ENCODE measurements at regions not wholly inside any gene's neighbourhood (a gene's known extent, or its start where the extent isn't known, plus 50 kb on each side); places are given as distances from the start of the nearest gene placed in this dataset.

GRCh38 chr15:46316024-46316423 lies 681.2 kb downstream of the SQOR start:
- TF ChIP-seq CTCF (IDR thresholded peaks at IDR 0.05; ENCODE audit: low read depth, low read length) = no peak
- Histone ChIP-seq H3K4me3 (no peak overlapping the region), H3K36me3 (no peaks in the 10 kb centered on the region), H3K27ac (no peak overlapping the region), H3K9me3 (ENCODE audit: low read depth) (no peaks in the 10 kb centered on the region), H3K27me3 (no peaks in the 10 kb centered on the region), H3K4me1 (ENCODE audit: low read depth) (peaks cover 6% of the 10 kb centered on the region)
- DNase-seq (ENCODE audit: low read depth in 1 of 2, low spot score in 1 of 2) = no peak

- no peak for TF ChIP-seq CTCF (IDR thresholded peaks at IDR 0.05; ENCODE audit: low read depth, low read length)
- Histone ChIP-seq H3K27ac (no peak overlapping the region), H3K4me1 (ENCODE audit: low read depth) (peaks cover 6% of the 10 kb centered on the region), H3K36me3 (no peaks in the 10 kb centered on the region), H3K4me3 (no peak overlapping the region), H3K27me3 (no peaks in the 10 kb centered on the region), H3K9me3 (ENCODE audit: low read depth) (no peaks in the 10 kb centered on the region)
- no peak for DNase-seq (ENCODE audit: low read depth in 1 of 2, low spot score in 1 of 2)
Observed at GRCh38 chr15:46317029-46317428, 682.2 kb downstream of the SQOR start.

GRCh38 chr15:46322753-46323152 lies 687.9 kb downstream of the SQOR start:
- no peak for DNase-seq (ENCODE audit: low read depth in 1 of 2, low spot score in 1 of 2)
- no peaks in the 10 kb centered on the region for H3K4me1 ChIP-seq (ENCODE audit: low read depth)
- H3K9me3 ChIP-seq (ENCODE audit: low read depth) = no peaks in the 10 kb centered on the region
- no peak overlapping the region for H3K4me3 ChIP-seq
- no peak overlapping the region for H3K27ac ChIP-seq
- H3K27me3 ChIP-seq = no peaks in the 10 kb centered on the region
- TF ChIP-seq CTCF (IDR thresholded peaks at IDR 0.05; ENCODE audit: low read depth, low read length) = no peak
- H3K36me3 ChIP-seq = no peaks in the 10 kb centered on the region

GRCh38 chr15:46326173-46326572 lies 691.3 kb downstream of the SQOR start:
- Histone ChIP-seq H3K36me3 (no peaks in the 10 kb centered on the region), H3K27ac (no peak overlapping the region), H3K27me3 (no peaks in the 10 kb centered on the region), H3K4me3 (no peak overlapping the region), H3K4me1 (ENCODE audit: low read depth) (no peaks in the 10 kb centered on the region), H3K9me3 (ENCODE audit: low read depth) (no peaks in the 10 kb centered on the region)
- DNase-seq (ENCODE audit: low read depth in 1 of 2, low spot score in 1 of 2) = no peak
- TF ChIP-seq CTCF (IDR thresholded peaks at IDR 0.05; ENCODE audit: low read depth, low read length) = no peak

- H3K36me3 ChIP-seq = no peaks in the 10 kb centered on the region
- no peaks in the 10 kb centered on the region for H3K27me3 ChIP-seq
- no peak for TF ChIP-seq CTCF (IDR thresholded peaks at IDR 0.05; ENCODE audit: low read depth, low read length)
- H3K27ac ChIP-seq = no peak overlapping the region
- no peaks in the 10 kb centered on the region for H3K4me1 ChIP-seq (ENCODE audit: low read depth)
- no peak overlapping the region for H3K4me3 ChIP-seq
- H3K9me3 ChIP-seq (ENCODE audit: low read depth) = no peaks in the 10 kb centered on the region
- no peak for DNase-seq (ENCODE audit: low read depth in 1 of 2, low spot score in 1 of 2)
Observed at GRCh38 chr15:46328821-46329220, 694.0 kb downstream of the SQOR start.

GRCh38 chr15:46329876-46330275 lies 695.0 kb downstream of the SQOR start:
- no peak for TF ChIP-seq CTCF (IDR thresholded peaks at IDR 0.05; ENCODE audit: low read depth, low read length)

More at GRCh38 chr15:46329876-46330275, 695.0 kb downstream of the SQOR start:
- no peak for DNase-seq (ENCODE audit: low read depth in 1 of 2, low spot score in 1 of 2)
- Histone ChIP-seq H3K27me3 (no peaks in the 10 kb centered on the region), H3K36me3 (no peaks in the 10 kb centered on the region), H3K9me3 (ENCODE audit: low read depth) (no peaks in the 10 kb centered on the region), H3K27ac (no peak overlapping the region), H3K4me3 (no peak overlapping the region), H3K4me1 (ENCODE audit: low read depth) (no peaks in the 10 kb centered on the region)
